ENCODE measurements at regions not wholly inside any gene's neighbourhood (a gene's known extent, or its start where the extent isn't known, plus 50 kb on each side); places are given as distances from the start of the nearest gene placed in this dataset.

DNA sequence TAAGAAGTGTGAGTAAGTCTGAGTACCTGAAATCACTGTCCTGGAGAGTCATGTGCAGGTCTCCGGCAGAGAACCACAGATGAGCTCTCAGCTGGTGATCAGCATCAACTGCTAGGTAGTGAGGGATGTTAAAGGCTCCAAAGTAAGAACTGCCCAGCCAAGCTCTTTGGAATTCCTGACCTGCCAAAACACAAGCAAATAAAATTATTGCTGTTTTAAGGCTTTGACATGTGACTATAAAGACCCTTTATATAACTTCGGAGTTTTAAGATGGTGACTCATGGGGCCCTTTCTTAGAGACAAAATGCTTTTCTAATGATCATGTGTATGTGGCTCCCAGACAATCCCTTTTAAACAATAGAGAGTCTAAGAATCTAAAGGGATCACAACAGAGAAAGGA, 855.7 kb downstream of the TRIB2 start:
- no peak for TF ChIP-seq SP1 (IDR thresholded peaks at IDR 0.05; ENCODE audit: low read depth, low read length)
- no peak for TF ChIP-seq POLR2A (IDR thresholded peaks at IDR 0.05; ENCODE audit: control extremely low read depth in 1 of 2, low read depth in 2 of 2, low read length in 2 of 2)
- TF ChIP-seq, protein P1, sequence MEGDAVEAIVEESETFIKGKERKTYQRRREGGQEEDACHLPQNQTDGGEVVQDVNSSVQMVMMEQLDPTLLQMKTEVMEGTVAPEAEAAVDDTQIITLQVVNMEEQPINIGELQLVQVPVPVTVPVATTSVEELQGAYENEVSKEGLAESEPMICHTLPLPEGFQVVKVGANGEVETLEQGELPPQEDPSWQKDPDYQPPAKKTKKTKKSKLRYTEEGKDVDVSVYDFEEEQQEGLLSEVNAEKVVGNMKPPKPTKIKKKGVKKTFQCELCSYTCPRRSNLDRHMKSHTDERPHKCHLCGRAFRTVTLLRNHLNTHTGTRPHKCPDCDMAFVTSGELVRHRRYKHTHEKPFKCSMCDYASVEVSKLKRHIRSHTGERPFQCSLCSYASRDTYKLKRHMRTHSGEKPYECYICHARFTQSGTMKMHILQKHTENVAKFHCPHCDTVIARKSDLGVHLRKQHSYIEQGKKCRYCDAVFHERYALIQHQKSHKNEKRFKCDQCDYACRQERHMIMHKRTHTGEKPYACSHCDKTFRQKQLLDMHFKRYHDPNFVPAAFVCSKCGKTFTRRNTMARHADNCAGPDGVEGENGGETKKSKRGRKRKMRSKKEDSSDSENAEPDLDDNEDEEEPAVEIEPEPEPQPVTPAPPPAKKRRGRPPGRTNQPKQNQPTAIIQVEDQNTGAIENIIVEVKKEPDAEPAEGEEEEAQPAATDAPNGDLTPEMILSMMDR (IDR thresholded peaks at IDR 0.05; ENCODE audit: control extremely low read depth in 1 of 3, insufficient read depth in 1 of 3, low read depth in 1 of 3, low read length in 3 of 3): no peak
- no peak for TF ChIP-seq TAF1 (IDR thresholded peaks at IDR 0.05; ENCODE audit: low read depth, low read length)
- TF ChIP-seq ZNF274 (IDR thresholded peaks at IDR 0.05; ENCODE audit: borderline replicate concordance, extremely low read depth, low read length): no peak
- TF ChIP-seq, protein P2, sequence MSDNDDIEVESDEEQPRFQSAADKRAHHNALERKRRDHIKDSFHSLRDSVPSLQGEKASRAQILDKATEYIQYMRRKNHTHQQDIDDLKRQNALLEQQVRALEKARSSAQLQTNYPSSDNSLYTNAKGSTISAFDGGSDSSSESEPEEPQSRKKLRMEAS (IDR thresholded peaks at IDR 0.05): no peak
- no peak for TF ChIP-seq KDM1A (IDR thresholded peaks at IDR 0.05; ENCODE audit: borderline replicate concordance, low read length)
- no peak for TF ChIP-seq EZH2 (IDR thresholded peaks at IDR 0.05; ENCODE audit: low read depth, low read length, severe bottlenecking)
- TF ChIP-seq GABPA (IDR thresholded peaks at IDR 0.05; ENCODE audit: borderline replicate concordance, insufficient read depth, low read length): no peak
- no peak for TF ChIP-seq POLR2AphosphoS5 (IDR thresholded peaks at IDR 0.05; ENCODE audit: low read depth, low read length)

All from H1 (cell line).